ENCODE measurements at regions not wholly inside any gene's neighbourhood (a gene's known extent, or its start where the extent isn't known, plus 50 kb on each side); places are given as distances from the start of the nearest gene placed in this dataset.
"Not testable (repeated sequence)": the region's sequence is repeated elsewhere in the genome, so short reads cannot be mapped to it uniquely, and the experiment has no call there.

- ATAC-seq = no peak
These were observed 718.7 kb upstream of the SGO1 start for GRCh38 chr3:20904671-20905070.

GRCh38 chr3:20898962-20899361 lies 713.0 kb upstream of the SGO1 start:
- ATAC-seq = no peak

GRCh38 chr3:20890111-20890519 lies 704.1 kb upstream of the SGO1 start:
- ATAC-seq = no peak

- ATAC-seq = no peak
These were observed 692.7 kb upstream of the SGO1 start for GRCh38 chr3:20878691-20879090.

- ATAC-seq = no peak
These were observed 687.2 kb upstream of the SGO1 start for GRCh38 chr3:20873235-20873634.

- ATAC-seq = no peak
These were observed 684.3 kb upstream of the SGO1 start for GRCh38 chr3:20870106-20870899.

- ATAC-seq = no peak
These were observed 679.8 kb upstream of the SGO1 start for GRCh38 chr3:20865803-20866202.

- no peak for ATAC-seq
These were observed 675.4 kb upstream of the SGO1 start for GRCh38 chr3:20861454-20861853.

- no peak for ATAC-seq
These were observed 671.6 kb upstream of the SGO1 start for GRCh38 chr3:20857636-20858035.

- ATAC-seq = no peak
These were observed 667.9 kb upstream of the SGO1 start for GRCh38 chr3:20853890-20854289.

GRCh38 chr3:20852712-20853111 lies 666.7 kb upstream of the SGO1 start:
- ATAC-seq = no peak

- no peak for ATAC-seq
These were observed 664.0 kb upstream of the SGO1 start for GRCh38 chr3:20849975-20850374.

GRCh38 chr3:20846832-20847231 lies 660.8 kb upstream of the SGO1 start:
- no peak for ATAC-seq

- ATAC-seq = no peak
These were observed 660.1 kb upstream of the SGO1 start for GRCh38 chr3:20846066-20846465.

- ATAC-seq = no peak
These were observed 658.8 kb upstream of the SGO1 start for GRCh38 chr3:20844851-20845250.

- no peak for ATAC-seq
These were observed 656.8 kb upstream of the SGO1 start for GRCh38 chr3:20842594-20843436.

GRCh38 chr3:20842002-20842401 lies 656.0 kb upstream of the SGO1 start:
- no peak for ATAC-seq

- ATAC-seq = no peak
These were observed 651.8 kb upstream of the SGO1 start for GRCh38 chr3:20837676-20838302.

GRCh38 chr3:20836801-20837200 lies 650.8 kb upstream of the SGO1 start:
- ATAC-seq = no peak

- ATAC-seq = no peak
These were observed 647.0 kb upstream of the SGO1 start for GRCh38 chr3:20832963-20833362.

- no peak for ATAC-seq
These were observed 636.2 kb upstream of the SGO1 start for GRCh38 chr3:20822251-20822650.

GRCh38 chr3:20820872-20821271 lies 634.9 kb upstream of the SGO1 start:
- ATAC-seq = not testable (repeated sequence)

- no peak for ATAC-seq
These were observed 625.6 kb upstream of the SGO1 start for GRCh38 chr3:20811631-20812030.

- ATAC-seq = no peak
These were observed 625.0 kb upstream of the SGO1 start for GRCh38 chr3:20811006-20811405.
